H1 (cell line): ENCODE measurements at regions not wholly inside any gene's neighbourhood (a gene's known extent, or its start where the extent isn't known, plus 50 kb on each side); places are given as distances from the start of the nearest gene placed in this dataset.
"Not testable (repeated sequence)": the region's sequence is repeated elsewhere in the genome, so short reads cannot be mapped to it uniquely, and the experiment has no call there.

Experiments
- CTCF ChIA-PET: fragments of 300-600 bp; sonication (Branson Sonifier 250); formaldehyde crosslinking; loops from one replicate; lab custom pipeline; 2021; ENCODE audit not compliant: partially characterized antibody; lab: Charles Lee
- POLR2A ChIA-PET: fragments of 300-600 bp; sonication (Branson Sonifier 250); formaldehyde crosslinking; loops from one replicate; lab custom pipeline; 2021; ENCODE audit warnings: inconsistent platforms; ENCODE audit not compliant: partially characterized antibody; lab: Charles Lee
- DNase-seq, 2 experiments: peaks; one replicate each; pipeline versions ENCODE4 v3.0.0 to v3.0.0-alpha.2; 2010 to 2022; ENCODE audit warnings: low spot score in 2 of 2, low read depth in 1 of 2, mixed read lengths in 1 of 2
- FAIRE-seq: peaks from 2 replicates; lab custom pipeline; 2011; peaks lifted over from hg19 to GRCh38; lab: Jason Lieb, UNC
- H2AFZ ChIP-seq: 2 replicates; pipeline ENCODE4 v1.8.1; 2012; ENCODE audit warnings: low read length, inconsistent platforms
- H2AK5ac ChIP-seq: 2 replicates; pipeline ENCODE4 v1.6.1; 2013; ENCODE audit warnings: low read depth, low read length
- H2BK120ac ChIP-seq: replicated peaks from 2 replicates; pipeline ENCODE3; 2013; ENCODE audit warnings: low read depth, low read length, inconsistent platforms
- H2BK12ac ChIP-seq: 2 replicates; pipeline ENCODE4 v1.6.1; 2013; ENCODE audit warnings: low read depth, low read length
- H2BK15ac ChIP-seq: 2 replicates; pipeline ENCODE4 v1.6.1; 2013; ENCODE audit warnings: low read length
- H2BK20ac ChIP-seq: 2 replicates; pipeline ENCODE4 v1.6.1; 2013; ENCODE audit warnings: low read length
- H2BK5ac ChIP-seq: 2 replicates; pipeline ENCODE4 v1.6.1; 2013; ENCODE audit warnings: low read depth, low read length
- H3K14ac ChIP-seq: 2 replicates; pipeline ENCODE4 v1.6.1; 2013; ENCODE audit warnings: inconsistent platforms; ENCODE audit not compliant: insufficient read length
- H3K18ac ChIP-seq: 2 replicates; pipeline ENCODE4 v1.6.1; 2013; ENCODE audit warnings: low read length; ENCODE audit errors: extremely low read depth
- H3K23ac ChIP-seq: 2 replicates; pipeline ENCODE4 v1.6.1; 2013; ENCODE audit warnings: inconsistent platforms; ENCODE audit not compliant: insufficient read length
- H3K23me2 ChIP-seq: 2 replicates; pipeline ENCODE4 v1.6.1; 2013; ENCODE audit warnings: low read depth, low read length
- H3K27ac ChIP-seq: 2 replicates; pipeline ENCODE4 v1.6.1; 2011; ENCODE audit warnings: low read depth, low read length, inconsistent platforms
- H3K27me3 ChIP-seq, 4 experiments: replicated peaks in 1 of 4; 1 replicate in 1 of 4; 2 replicates in 3 of 4; pipeline versions ENCODE4 v1.6.1 to v1.8.1; 2011 to 2013; ENCODE audit warnings: low read length in 3 of 4, mild to moderate bottlenecking in 3 of 4, inconsistent platforms in 2 of 4, mixed read lengths in 2 of 4, moderate library complexity in 1 of 4; ENCODE audit not compliant: control insufficient read depth in 3 of 4, insufficient read depth in 3 of 4; ENCODE audit errors: extremely low read depth in 1 of 4
- H3K36me3 ChIP-seq, 4 experiments: 2 replicates each; pipeline versions ENCODE4 v1.6.1 to v1.8.1; 2011 to 2013; ENCODE audit warnings: mild to moderate bottlenecking in 4 of 4, low read length in 3 of 4, moderate library complexity in 2 of 4, control low read depth in 1 of 4, inconsistent platforms in 1 of 4; ENCODE audit not compliant: insufficient read depth in 4 of 4, control insufficient read depth in 2 of 4
- H3K4ac ChIP-seq: replicated peaks from 2 replicates; pipeline ENCODE3; 2013; ENCODE audit warnings: low read length, low read depth, mixed read lengths, inconsistent platforms; ENCODE audit not compliant: insufficient read length
- H3K4me1 ChIP-seq, 4 experiments: replicated peaks in 1 of 4; 1 replicate in 1 of 4; 2 replicates in 3 of 4; pipeline versions ENCODE4 v1.6.1 to v1.8.1; 2011 to 2013; ENCODE audit warnings: low read length in 3 of 4, inconsistent platforms in 2 of 4, mixed read lengths in 1 of 4; ENCODE audit not compliant: insufficient read depth in 4 of 4, control insufficient read depth in 3 of 4
- H3K4me2 ChIP-seq, 2 experiments: 2 replicates each; pipeline versions ENCODE4 v1.6.1 to v1.8.1; 2011 to 2013; ENCODE audit warnings: low read depth in 2 of 2, low read length in 2 of 2, control low read depth in 1 of 2, inconsistent platforms in 1 of 2, mild to moderate bottlenecking in 1 of 2; ENCODE audit not compliant: insufficient read depth in 1 of 2
- H3K4me3 ChIP-seq, 4 experiments: fragments of 200-600, 300-600 bp in 1 of 4; sonication (generic), shearing (Covaris generic), sonication (Bioruptor Twin) in 1 of 4; 2 replicates each; pipeline versions ENCODE4 v1.5.1 to v1.8.1; 2011 to 2016; ENCODE audit warnings: low read length in 4 of 4, low read depth in 3 of 4, control low read depth in 2 of 4, inconsistent platforms in 2 of 4, mild to moderate bottlenecking in 2 of 4, mixed read lengths in 1 of 4, moderate library complexity in 1 of 4; ENCODE audit not compliant: insufficient read depth in 2 of 4; ENCODE audit errors: extremely low read depth in 1 of 4
- H3K56ac ChIP-seq: replicated peaks from 2 replicates; pipeline ENCODE3; 2013; ENCODE audit warnings: low read depth, mild to moderate bottlenecking, mixed read lengths, low read length, inconsistent platforms; ENCODE audit not compliant: insufficient read length
- H3K79me1 ChIP-seq: 2 replicates; pipeline ENCODE4 v1.6.1; 2013; ENCODE audit warnings: low read depth, low read length, control low read depth
- H3K79me2 ChIP-seq, 2 experiments: 2 replicates each; pipeline versions ENCODE4 v1.6.1 to v1.8.1; 2012 to 2013; ENCODE audit warnings: low read length in 2 of 2, mild to moderate bottlenecking in 2 of 2, inconsistent platforms in 1 of 2; ENCODE audit not compliant: insufficient read depth in 2 of 2, control insufficient read depth in 1 of 2
- H3K9ac ChIP-seq, 4 experiments: replicated peaks in 1 of 4; 1 replicate in 1 of 4; 2 replicates in 3 of 4; pipeline versions ENCODE4 v1.6.1 to v1.8.1; 2011 to 2013; ENCODE audit warnings: low read depth in 3 of 4, low read length in 3 of 4, control low read depth in 2 of 4, mild to moderate bottlenecking in 2 of 4, moderate library complexity in 2 of 4, inconsistent platforms in 1 of 4; ENCODE audit errors: extremely low read depth in 1 of 4
- H3K9me3 ChIP-seq, 2 experiments: 2 replicates each; pipeline versions ENCODE4 v1.6.1 to v1.8.1; 2012 to 2013; ENCODE audit warnings: mild to moderate bottlenecking in 2 of 2, moderate library complexity in 2 of 2, control low read depth in 1 of 2, inconsistent platforms in 1 of 2, low read depth in 1 of 2, low read length in 1 of 2, mixed read lengths in 1 of 2; ENCODE audit not compliant: insufficient read depth in 2 of 2
- H4K20me1 ChIP-seq, 2 experiments: replicated peaks in 1 of 2; 2 replicates each; pipeline versions ENCODE3 to v1.8.1; 2011 to 2013; ENCODE audit warnings: inconsistent platforms in 2 of 2, low read length in 2 of 2, mild to moderate bottlenecking in 1 of 2; ENCODE audit not compliant: insufficient read depth in 2 of 2, control insufficient read depth in 1 of 2
- H4K5ac ChIP-seq: 2 replicates; pipeline ENCODE4 v1.6.1; 2013; ENCODE audit warnings: low read length, low read depth, mixed read lengths, inconsistent platforms; ENCODE audit not compliant: insufficient read length
- H4K8ac ChIP-seq: 2 replicates; pipeline ENCODE4 v1.8.0; 2013; ENCODE audit warnings: mild to moderate bottlenecking, moderate library complexity, low read length, inconsistent platforms; ENCODE audit not compliant: insufficient read depth; ENCODE audit errors: extremely low read depth
- H4K91ac ChIP-seq: replicated peaks from 2 replicates; pipeline ENCODE3; 2013; ENCODE audit warnings: low read length, mixed read lengths, inconsistent platforms; ENCODE audit not compliant: insufficient read length
- WGBS, 2 experiments: shearing (Covaris generic) in 1 of 2; methylation state at CpG; one replicate each; pipeline versions ENCODE4 v1.1.6 to v1.1.7; 2013 to 2015; ENCODE audit warnings: low lambda C conversion rate in 2 of 2, mixed read lengths in 2 of 2, inconsistent platforms in 1 of 2, low coverage in 1 of 2, missing lambda C conversion rate in 1 of 2; ENCODE audit not compliant: insufficient replicate concordance in 2 of 2, insufficient coverage in 1 of 2, insufficient read length in 1 of 2; ENCODE audit errors: extremely low coverage in 1 of 2, missing lambda C conversion rate in 1 of 2; 5-methylcytosine and 5-hydroxymethylcytosine counted together

DNA sequence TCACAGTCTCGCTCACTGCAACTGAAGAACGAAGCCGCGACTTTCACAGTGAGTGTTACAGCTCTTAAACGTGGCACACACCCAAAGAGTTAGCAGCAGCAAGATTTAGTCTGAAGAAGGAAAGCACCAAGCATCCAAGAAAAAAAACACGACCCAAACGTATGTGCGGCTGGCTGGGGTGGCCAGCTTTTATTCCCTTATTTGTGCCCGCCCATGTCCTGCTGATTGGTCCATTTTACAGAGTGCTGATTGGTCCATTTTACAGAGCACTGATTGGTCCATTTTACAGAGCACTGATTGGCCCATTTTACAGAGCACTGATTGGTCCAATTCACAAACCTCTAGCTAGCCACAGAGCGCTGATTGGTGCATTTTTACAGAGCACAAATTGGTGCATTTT is 323.0 kb upstream of the ATP10A start:
- H4K20me1 ChIP-seq, H3K9me3 ChIP-seq, H3K27ac ChIP-seq, H3K79me2 ChIP-seq, H3K9ac ChIP-seq, H3K27me3 ChIP-seq, FAIRE-seq, H2BK120ac ChIP-seq, CTCF ChIA-PET, H2BK20ac ChIP-seq, H3K14ac ChIP-seq, H4K5ac ChIP-seq, H2AFZ ChIP-seq, H3K4me1 ChIP-seq, H2BK12ac ChIP-seq, H3K56ac ChIP-seq, H2AK5ac ChIP-seq, H4K91ac ChIP-seq, H4K8ac ChIP-seq, H3K23ac ChIP-seq, H3K23me2 ChIP-seq, H3K79me1 ChIP-seq, H3K4me3 ChIP-seq, POLR2A ChIA-PET, DNase-seq, H3K4me2 ChIP-seq, H2BK5ac ChIP-seq, H3K36me3 ChIP-seq, H3K18ac ChIP-seq, H2BK15ac ChIP-seq, H3K4ac ChIP-seq: not testable (repeated sequence)
- WGBS, 2 experiments = 100% methylated on average over 10 of the region's 10 CpGs; no CpG with 5 or more reads in 1 of the 2 experiments
